GM18505 (cell line): ENCODE measurements at regions not wholly inside any gene's neighbourhood (a gene's known extent, or its start where the extent isn't known, plus 50 kb on each side); places are given as distances from the start of the nearest gene placed in this dataset.

Experiments
- ATAC-seq: cut with Tn5 transposase; IDR thresholded peaks from one replicate; pipeline ENCODE4 v1.9.1; 2021; ENCODE audit not compliant: unreplicated experiment
- POLR2A ChIP-seq: IDR thresholded peaks from 4 replicates; pipeline ENCODE4 v1.6.1; 2011; ENCODE audit warnings: borderline replicate concordance; ENCODE audit not compliant: insufficient read depth, insufficient read length; ENCODE audit errors: extremely low read depth

DNA sequence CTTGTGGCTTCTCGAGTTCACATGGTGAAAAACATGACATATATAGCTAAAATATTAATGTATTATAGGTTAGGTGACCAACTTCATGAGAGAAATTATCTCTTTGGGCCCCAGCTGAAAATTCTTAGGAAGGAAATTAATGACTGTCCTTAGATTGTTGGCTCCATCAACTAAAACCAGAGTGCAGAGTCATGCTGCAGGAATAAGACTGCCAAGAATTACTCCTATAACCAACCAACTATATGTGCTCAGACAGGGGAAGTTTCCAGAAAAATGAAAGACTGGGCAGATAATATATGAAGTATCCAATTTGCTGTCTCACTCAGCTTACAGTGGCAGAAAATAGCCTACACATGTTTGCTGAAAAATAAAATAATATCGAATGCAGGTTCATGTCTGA is 71.0 kb upstream of the TMEFF2 start:
- no peak for TF ChIP-seq POLR2A
- no peak for ATAC-seq

DNA sequence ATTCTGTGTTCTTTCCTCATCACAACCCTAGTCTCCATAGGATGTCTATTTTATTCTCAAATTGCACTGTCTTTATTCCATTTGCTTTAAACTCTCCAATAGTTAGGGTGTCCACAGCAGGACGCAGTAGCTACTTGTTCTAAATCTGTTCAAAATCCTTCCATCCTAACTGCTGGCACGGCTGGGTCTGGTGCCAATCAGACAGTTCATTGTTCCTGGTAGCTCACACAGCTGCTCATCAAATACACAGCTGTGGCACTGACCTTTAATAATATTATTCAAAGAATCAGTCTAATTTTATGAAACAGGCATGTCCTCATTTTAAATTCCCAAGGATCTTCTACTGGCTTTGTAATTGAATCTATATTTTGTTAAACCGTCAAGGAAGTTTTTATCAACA is 59.7 kb upstream of the TMEFF2 start:
- TF ChIP-seq POLR2A: no peak
- ATAC-seq: no peak

- no peak for ATAC-seq
- no peak for TF ChIP-seq POLR2A
Measured at GRCh38 chr2:192253692-192254091, 59.0 kb upstream of the TMEFF2 start.

DNA sequence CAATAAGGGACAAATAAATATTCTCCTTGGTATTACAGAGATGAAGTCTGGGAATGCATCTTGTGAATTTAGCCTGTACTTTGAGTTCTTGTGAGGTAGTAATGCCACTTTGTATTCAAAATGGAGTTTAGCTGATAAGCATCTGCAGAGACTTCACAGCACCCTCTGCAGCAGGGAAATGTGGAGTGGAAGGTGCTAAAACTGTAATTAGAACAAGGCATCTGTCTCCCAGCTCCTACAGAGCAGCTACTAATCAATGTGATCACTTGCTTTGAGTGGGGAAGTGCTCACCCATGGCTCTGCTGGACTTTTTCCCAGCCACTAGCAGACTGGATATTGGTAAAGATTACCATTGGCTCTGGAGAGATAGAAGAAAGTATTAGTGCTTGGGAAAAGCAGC is 56.2 kb upstream of the TMEFF2 start:
- TF ChIP-seq POLR2A: no peak
- ATAC-seq: no peak

GRCh38 chr2:192247456-192247855 is 52.7 kb upstream of the TMEFF2 start:
- no peak for ATAC-seq
- TF ChIP-seq POLR2A: no peak

- ATAC-seq: no peak
- no peak for TF ChIP-seq POLR2A
Measured at GRCh38 chr2:192246297-192246696, 51.6 kb upstream of the TMEFF2 start.

DNA sequence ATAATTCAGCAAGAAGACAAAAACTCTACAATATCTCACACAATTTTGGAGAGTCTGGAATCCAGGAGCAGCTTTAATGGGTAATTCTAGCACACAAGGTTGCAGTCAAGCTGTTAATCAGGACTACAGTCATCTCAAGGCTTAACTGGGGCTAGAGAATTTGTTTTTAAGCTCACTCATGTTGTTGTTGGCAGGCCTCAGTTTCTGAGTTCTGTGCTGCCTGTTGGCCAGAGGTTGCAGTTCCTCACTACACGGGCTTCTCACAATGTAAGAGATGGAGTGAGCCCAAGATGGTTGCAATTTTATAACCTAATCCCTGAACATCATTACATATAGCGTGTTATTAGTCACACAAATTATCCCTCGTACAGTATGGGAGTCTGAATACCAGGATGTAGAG is 50.6 kb upstream of the TMEFF2 start:
- no peak for ATAC-seq

More for the DNA sequence above, 50.6 kb upstream of the TMEFF2 start:
- TF ChIP-seq POLR2A: no peak
